Jurkat, Clone E6-1 (cell line): ENCODE measurements at regions not wholly inside any gene's neighbourhood (a gene's known extent, or its start where the extent isn't known, plus 50 kb on each side); places are given as distances from the start of the nearest gene placed in this dataset.
A peak's percentile ranks its signal among the peaks of the same experiment; 100 is the strongest.

Experiments used
- DNase-seq: peaks from one replicate; pipeline ENCODE4 v3.0.0-alpha.2; 2011; ENCODE audit warnings: low read depth, low spot score
- H3K4me3 ChIP-seq: 2 replicates; pipeline ENCODE4 v1.5.1; 2011; ENCODE audit warnings: mild to moderate bottlenecking, low read length, control low read depth, moderate library complexity

GRCh38 chr7:131100357-131101054 lies 227.2 kb upstream of the MKLN1 start:
- no peak overlapping the region for H3K4me3 ChIP-seq
- no peak for DNase-seq

GRCh38 chr7:131103997-131104396 lies 223.7 kb upstream of the MKLN1 start:
- no peak overlapping the region for H3K4me3 ChIP-seq
- no peak for DNase-seq

GRCh38 chr7:131104596-131105293 lies 222.9 kb upstream of the MKLN1 start:
- no peak overlapping the region for H3K4me3 ChIP-seq
- no peak for DNase-seq

- peak overlapping the region; percentile 32 for H3K4me3 ChIP-seq
- DNase-seq = no peak
Measured at GRCh38 chr7:131105294-131105798, 222.3 kb upstream of the MKLN1 start.

GRCh38 chr7:131105799-131106680 lies 221.6 kb upstream of the MKLN1 start:
- H3K4me3 ChIP-seq = peak overlapping the region; percentile 80
- DNase-seq = no peak

GRCh38 chr7:131106681-131107336 lies 220.9 kb upstream of the MKLN1 start:
- no peak for DNase-seq
- H3K4me3 ChIP-seq = peak overlapping the region; percentile 80

GRCh38 chr7:131107337-131108211 lies 220.1 kb upstream of the MKLN1 start:
- peak overlapping the region; percentile 80 for H3K4me3 ChIP-seq
- peak; percentile 60 for DNase-seq

GRCh38 chr7:131108212-131108940 lies 219.3 kb upstream of the MKLN1 start:
- peak overlapping the region; percentile 80 for H3K4me3 ChIP-seq
- DNase-seq = peak; percentile 35

GRCh38 chr7:131109011-131109758 lies 218.5 kb upstream of the MKLN1 start:
- no peak for DNase-seq
- H3K4me3 ChIP-seq = peak overlapping the region; percentile 80

GRCh38 chr7:131109759-131110296 lies 217.8 kb upstream of the MKLN1 start:
- peak overlapping the region; percentile 60 for H3K4me3 ChIP-seq

GRCh38 chr7:131110297-131111080 lies 217.2 kb upstream of the MKLN1 start:
- DNase-seq = no peak
- peak overlapping the region; percentile 60 for H3K4me3 ChIP-seq

More at GRCh38 chr7:131109759-131110296, 217.8 kb upstream of the MKLN1 start:
- DNase-seq = peak; percentile 61

- no peak for DNase-seq
- no peak overlapping the region for H3K4me3 ChIP-seq
Measured at GRCh38 chr7:131111081-131111576, 216.5 kb upstream of the MKLN1 start.

- DNase-seq = no peak
- no peak overlapping the region for H3K4me3 ChIP-seq
Measured at GRCh38 chr7:131111792-131112191, 215.9 kb upstream of the MKLN1 start.

- H3K4me3 ChIP-seq = no peak overlapping the region
- DNase-seq = no peak
Measured at GRCh38 chr7:131112431-131112830, 215.2 kb upstream of the MKLN1 start.

- DNase-seq = no peak
- no peak overlapping the region for H3K4me3 ChIP-seq
Measured at GRCh38 chr7:131115340-131115739, 212.3 kb upstream of the MKLN1 start.

GRCh38 chr7:131117439-131117838 lies 210.2 kb upstream of the MKLN1 start:
- no peak for DNase-seq
- no peak overlapping the region for H3K4me3 ChIP-seq
